ENCODE measurements at regions not wholly inside any gene's neighbourhood (a gene's known extent, or its start where the extent isn't known, plus 50 kb on each side); places are given as distances from the start of the nearest gene placed in this dataset.

DNA sequence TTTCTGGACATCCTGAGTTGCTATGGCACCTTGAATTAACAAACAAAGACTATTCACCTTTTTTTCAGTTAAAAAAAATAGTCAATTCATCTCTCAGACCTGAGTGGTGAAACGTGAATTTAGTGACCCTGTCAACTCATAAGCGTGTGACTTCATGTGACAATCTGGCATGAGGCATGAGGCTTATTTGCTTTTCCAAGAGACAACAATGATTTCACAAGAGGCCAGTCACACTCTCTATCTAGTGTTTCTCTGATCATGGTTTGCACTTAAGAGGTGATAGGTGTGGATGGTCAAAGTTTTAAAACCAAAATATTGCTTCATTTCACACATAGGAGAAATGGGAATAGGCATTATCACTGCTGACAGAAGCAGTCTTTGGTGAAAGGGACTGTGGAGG is 559.6 kb upstream of the ACO1 start (continued):
- TF ChIP-seq, protein P1, sequence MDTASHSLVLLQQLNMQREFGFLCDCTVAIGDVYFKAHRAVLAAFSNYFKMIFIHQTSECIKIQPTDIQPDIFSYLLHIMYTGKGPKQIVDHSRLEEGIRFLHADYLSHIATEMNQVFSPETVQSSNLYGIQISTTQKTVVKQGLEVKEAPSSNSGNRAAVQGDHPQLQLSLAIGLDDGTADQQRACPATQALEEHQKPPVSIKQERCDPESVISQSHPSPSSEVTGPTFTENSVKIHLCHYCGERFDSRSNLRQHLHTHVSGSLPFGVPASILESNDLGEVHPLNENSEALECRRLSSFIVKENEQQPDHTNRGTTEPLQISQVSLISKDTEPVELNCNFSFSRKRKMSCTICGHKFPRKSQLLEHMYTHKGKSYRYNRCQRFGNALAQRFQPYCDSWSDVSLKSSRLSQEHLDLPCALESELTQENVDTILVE (CRISPR knock-in tag; IDR thresholded peaks at IDR 0.05) = peak; percentile 42; the same call in 1 of the 2 replicates
- TF ChIP-seq SOX13 (IDR thresholded peaks at IDR 0.05) (peak; percentile 78), SOX13 (CRISPR knock-in tag; conservative IDR thresholded peaks at IDR 0.05 in 1 of 2, IDR thresholded peaks at IDR 0.05 in 1 of 2) (peak in 1 of 2 experiments; percentile 90; a peak in 2 of 4 replicates), HDAC2 (CRISPR knock-in tag; IDR thresholded peaks at IDR 0.05) (0 out of 2 replicates have a peak, but pooled peaks have one; percentile 61), MED1 (CRISPR knock-in tag; IDR thresholded peaks at IDR 0.05) (0 out of 2 replicates have a peak, but pooled peaks have one; percentile 19), ZNF232 (CRISPR knock-in tag; IDR thresholded peaks at IDR 0.05; ENCODE audit: borderline replicate concordance) (peak; percentile 53; the same call in 1 of the 2 replicates), SMAD3 (CRISPR knock-in tag; IDR thresholded peaks at IDR 0.05) (0 out of 2 replicates have a peak, but pooled peaks have one; percentile 65), NFIC (IDR thresholded peaks at IDR 0.05; ENCODE audit: low read length) (0 out of 2 replicates have a peak, but pooled peaks have one; percentile 59), NR2F6 (IDR thresholded peaks at IDR 0.05) (peak; percentile 71), NR2F6 (CRISPR knock-in tag; IDR thresholded peaks at IDR 0.05) (peak; percentile 41; the same call in 1 of the 2 replicates), HHEX (CRISPR knock-in tag; IDR thresholded peaks at IDR 0.05) (peak; percentile 83), TGIF2 (CRISPR knock-in tag; IDR thresholded peaks at IDR 0.05) (peak; percentile 85; the same call in 1 of the 2 replicates), ZNF678 (CRISPR knock-in tag; IDR thresholded peaks at IDR 0.05) (no peak)
- TF ChIP-seq, protein P2, sequence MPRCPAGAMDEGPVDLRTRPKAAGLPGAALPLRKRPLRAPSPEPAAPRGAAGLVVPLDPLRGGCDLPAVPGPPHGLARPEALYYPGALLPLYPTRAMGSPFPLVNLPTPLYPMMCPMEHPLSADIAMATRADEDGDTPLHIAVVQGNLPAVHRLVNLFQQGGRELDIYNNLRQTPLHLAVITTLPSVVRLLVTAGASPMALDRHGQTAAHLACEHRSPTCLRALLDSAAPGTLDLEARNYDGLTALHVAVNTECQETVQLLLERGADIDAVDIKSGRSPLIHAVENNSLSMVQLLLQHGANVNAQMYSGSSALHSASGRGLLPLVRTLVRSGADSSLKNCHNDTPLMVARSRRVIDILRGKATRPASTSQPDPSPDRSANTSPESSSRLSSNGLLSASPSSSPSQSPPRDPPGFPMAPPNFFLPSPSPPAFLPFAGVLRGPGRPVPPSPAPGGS (CRISPR knock-in tag; IDR thresholded peaks at IDR 0.05) = no peak
- TF ChIP-seq, protein P3, sequence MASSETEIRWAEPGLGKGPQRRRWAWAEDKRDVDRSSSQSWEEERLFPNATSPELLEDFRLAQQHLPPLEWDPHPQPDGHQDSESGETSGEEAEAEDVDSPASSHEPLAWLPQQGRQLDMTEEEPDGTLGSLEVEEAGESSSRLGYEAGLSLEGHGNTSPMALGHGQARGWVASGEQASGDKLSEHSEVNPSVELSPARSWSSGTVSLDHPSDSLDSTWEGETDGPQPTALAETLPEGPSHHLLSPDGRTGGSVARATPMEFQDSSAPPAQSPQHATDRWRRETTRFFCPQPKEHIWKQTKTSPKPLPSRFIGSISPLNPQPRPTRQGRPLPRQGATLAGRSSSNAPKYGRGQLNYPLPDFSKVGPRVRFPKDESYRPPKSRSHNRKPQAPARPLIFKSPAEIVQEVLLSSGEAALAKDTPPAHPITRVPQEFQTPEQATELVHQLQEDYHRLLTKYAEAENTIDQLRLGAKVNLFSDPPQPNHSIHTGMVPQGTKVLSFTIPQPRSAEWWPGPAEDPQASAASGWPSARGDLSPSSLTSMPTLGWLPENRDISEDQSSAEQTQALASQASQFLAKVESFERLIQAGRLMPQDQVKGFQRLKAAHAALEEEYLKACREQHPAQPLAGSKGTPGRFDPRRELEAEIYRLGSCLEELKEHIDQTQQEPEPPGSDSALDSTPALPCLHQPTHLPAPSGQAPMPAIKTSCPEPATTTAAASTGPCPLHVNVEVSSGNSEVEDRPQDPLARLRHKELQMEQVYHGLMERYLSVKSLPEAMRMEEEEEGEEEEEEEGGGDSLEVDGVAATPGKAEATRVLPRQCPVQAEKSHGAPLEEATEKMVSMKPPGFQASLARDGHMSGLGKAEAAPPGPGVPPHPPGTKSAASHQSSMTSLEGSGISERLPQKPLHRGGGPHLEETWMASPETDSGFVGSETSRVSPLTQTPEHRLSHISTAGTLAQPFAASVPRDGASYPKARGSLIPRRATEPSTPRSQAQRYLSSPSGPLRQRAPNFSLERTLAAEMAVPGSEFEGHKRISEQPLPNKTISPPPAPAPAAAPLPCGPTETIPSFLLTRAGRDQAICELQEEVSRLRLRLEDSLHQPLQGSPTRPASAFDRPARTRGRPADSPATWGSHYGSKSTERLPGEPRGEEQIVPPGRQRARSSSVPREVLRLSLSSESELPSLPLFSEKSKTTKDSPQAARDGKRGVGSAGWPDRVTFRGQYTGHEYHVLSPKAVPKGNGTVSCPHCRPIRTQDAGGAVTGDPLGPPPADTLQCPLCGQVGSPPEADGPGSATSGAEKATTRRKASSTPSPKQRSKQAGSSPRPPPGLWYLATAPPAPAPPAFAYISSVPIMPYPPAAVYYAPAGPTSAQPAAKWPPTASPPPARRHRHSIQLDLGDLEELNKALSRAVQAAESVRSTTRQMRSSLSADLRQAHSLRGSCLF (CRISPR knock-in tag; IDR thresholded peaks at IDR 0.05; ENCODE audit: borderline replicate concordance) = no peak
- TF ChIP-seq, protein P4, sequence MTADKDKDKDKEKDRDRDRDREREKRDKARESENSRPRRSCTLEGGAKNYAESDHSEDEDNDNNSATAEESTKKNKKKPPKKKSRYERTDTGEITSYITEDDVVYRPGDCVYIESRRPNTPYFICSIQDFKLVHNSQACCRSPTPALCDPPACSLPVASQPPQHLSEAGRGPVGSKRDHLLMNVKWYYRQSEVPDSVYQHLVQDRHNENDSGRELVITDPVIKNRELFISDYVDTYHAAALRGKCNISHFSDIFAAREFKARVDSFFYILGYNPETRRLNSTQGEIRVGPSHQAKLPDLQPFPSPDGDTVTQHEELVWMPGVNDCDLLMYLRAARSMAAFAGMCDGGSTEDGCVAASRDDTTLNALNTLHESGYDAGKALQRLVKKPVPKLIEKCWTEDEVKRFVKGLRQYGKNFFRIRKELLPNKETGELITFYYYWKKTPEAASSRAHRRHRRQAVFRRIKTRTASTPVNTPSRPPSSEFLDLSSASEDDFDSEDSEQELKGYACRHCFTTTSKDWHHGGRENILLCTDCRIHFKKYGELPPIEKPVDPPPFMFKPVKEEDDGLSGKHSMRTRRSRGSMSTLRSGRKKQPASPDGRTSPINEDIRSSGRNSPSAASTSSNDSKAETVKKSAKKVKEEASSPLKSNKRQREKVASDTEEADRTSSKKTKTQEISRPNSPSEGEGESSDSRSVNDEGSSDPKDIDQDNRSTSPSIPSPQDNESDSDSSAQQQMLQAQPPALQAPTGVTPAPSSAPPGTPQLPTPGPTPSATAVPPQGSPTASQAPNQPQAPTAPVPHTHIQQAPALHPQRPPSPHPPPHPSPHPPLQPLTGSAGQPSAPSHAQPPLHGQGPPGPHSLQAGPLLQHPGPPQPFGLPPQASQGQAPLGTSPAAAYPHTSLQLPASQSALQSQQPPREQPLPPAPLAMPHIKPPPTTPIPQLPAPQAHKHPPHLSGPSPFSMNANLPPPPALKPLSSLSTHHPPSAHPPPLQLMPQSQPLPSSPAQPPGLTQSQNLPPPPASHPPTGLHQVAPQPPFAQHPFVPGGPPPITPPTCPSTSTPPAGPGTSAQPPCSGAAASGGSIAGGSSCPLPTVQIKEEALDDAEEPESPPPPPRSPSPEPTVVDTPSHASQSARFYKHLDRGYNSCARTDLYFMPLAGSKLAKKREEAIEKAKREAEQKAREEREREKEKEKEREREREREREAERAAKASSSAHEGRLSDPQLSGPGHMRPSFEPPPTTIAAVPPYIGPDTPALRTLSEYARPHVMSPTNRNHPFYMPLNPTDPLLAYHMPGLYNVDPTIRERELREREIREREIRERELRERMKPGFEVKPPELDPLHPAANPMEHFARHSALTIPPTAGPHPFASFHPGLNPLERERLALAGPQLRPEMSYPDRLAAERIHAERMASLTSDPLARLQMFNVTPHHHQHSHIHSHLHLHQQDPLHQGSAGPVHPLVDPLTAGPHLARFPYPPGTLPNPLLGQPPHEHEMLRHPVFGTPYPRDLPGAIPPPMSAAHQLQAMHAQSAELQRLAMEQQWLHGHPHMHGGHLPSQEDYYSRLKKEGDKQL (CRISPR knock-in tag; IDR thresholded peaks at IDR 0.05; ENCODE audit: low read depth) = peak; percentile 83
- TF ChIP-seq, protein P5, sequence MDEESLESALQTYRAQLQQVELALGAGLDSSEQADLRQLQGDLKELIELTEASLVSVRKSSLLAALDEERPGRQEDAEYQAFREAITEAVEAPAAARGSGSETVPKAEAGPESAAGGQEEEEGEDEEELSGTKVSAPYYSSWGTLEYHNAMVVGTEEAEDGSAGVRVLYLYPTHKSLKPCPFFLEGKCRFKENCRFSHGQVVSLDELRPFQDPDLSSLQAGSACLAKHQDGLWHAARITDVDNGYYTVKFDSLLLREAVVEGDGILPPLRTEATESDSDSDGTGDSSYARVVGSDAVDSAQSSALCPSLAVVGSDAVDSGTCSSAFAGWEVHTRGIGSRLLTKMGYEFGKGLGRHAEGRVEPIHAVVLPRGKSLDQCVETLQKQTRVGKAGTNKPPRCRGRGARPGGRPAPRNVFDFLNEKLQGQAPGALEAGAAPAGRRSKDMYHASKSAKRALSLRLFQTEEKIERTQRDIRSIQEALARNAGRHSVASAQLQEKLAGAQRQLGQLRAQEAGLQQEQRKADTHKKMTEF (CRISPR knock-in tag; IDR thresholded peaks at IDR 0.05) = peak; percentile 18; the same call in 1 of the 2 replicates
